ENCODE measurements at regions not wholly inside any gene's neighbourhood (a gene's known extent, or its start where the extent isn't known, plus 50 kb on each side); places are given as distances from the start of the nearest gene placed in this dataset.

DNA sequence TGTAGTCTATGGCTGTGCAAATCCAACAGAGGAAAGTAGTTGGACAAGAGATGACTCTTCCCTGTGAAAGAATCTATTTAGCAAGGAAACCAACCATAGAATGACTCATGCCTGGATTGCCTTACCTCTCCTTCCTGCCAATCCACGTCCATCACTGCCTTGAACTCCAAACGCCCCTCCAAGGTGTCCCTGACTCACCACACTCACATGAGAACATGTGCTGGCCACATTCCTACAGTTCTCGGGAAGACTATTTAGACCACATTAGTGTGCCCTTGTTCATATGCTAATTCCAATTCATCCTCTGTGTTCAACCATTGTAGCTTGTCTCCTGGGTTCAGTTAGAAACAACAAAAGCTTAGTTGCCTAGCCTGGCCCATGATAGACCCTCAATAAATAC, 157.3 kb downstream of the SLC30A10 start:
- peak; percentile 7 for DNase-seq

- no peak for DNase-seq
These were observed 150.4 kb upstream of the ZC3H11B start for GRCh38 chr1:219763321-219763720.

DNA sequence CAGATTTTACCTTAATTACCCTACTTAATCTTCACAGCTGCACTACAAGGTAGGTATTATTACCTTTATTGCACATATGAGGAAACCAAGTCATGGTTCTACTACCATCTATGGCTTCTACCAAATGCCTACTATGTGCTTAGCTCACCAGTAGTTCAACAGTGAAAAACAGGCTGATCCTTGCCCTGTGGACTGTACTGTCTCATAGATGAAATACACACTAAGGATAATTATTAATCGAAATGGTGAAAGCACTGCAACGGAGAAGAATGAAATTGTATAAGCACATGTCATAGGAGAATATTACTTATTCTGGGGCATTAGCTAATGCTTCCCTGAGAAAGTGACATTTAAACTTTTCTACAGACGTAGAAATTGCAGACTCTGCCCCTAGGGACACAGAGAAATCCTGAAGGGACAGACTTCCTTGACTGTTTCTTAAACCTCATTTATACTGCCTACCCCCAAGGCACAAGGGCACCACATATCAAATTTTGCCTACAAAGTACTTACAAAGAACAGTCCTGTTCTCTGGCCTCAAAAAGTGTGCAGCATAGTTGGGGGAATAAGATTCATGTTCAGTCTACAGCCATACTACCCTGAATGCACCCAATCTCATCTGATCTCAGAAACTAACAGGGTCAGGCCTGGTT, 148.4 kb upstream of the ZC3H11B start:
- no peak for DNase-seq

DNA sequence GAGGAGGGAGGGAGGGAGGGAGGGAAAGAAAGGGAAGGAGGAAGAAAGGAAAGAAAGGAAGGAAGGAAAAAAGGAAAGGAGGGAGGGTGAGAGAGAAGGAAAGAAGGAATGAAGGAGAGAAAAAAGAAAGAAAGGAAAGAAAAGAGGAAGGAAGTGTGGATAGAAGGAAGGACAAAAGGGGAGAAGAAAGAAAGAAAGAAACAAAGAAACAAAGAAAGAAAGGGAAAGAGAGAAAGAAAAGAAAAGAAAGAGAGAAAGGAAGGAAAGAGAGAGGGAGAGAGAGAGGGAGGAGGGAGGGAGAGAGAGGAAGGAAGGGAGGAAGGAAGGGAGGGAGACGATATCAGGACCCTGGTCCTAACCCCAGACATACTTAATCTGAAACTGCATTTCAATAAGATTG, 146.2 kb upstream of the ZC3H11B start:
- DNase-seq, result no peak

DNA sequence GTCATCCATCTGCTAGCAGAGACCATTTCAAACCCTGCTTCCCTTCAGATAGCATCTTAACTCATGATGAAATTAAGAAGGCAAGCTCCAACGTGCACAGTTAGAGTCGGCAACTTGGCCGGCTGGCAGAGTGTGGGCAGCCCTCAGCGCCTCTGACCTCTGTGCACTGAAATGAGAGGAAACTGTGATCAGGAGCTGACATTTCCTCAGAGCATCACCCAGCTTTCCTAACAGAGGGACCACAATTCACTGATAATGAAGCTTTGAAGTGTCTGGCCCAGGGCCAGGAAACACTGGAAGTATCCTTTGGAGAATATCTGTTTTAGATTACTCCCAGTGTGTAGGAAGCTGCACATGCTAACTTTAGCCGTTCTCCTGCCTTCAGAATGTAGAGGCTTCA, 145.0 kb upstream of the ZC3H11B start:
- no peak for DNase-seq

- no peak for DNase-seq
These were observed 142.3 kb upstream of the ZC3H11B start for GRCh38 chr1:219755234-219755633.

GRCh38 chr1:219754767-219755166, 141.9 kb upstream of the ZC3H11B start:
- DNase-seq, result no peak

GRCh38 chr1:219753914-219754313, 141.0 kb upstream of the ZC3H11B start:
- no peak for DNase-seq

DNA sequence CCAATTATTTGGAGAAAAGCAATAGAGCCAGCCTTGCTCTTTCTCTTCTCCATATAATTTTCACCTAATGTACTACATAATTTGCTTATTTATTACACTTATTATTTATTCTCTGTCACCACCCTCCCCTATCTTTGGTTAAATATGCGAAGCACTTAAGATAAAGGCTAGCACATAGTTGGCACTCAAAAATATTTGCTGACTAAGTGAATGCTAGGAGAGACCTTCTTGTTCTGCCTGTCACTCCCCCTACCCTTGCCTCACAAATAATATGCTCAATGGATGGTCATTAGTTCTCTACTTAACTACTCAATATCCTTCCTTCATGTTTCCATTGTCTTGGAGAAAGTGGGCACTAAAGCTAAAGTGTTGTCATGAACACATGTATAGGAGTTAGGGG, 139.7 kb upstream of the ZC3H11B start:
- DNase-seq, result no peak

- DNase-seq, result no peak
These were observed 139.1 kb upstream of the ZC3H11B start for GRCh38 chr1:219751870-219752507.

DNA sequence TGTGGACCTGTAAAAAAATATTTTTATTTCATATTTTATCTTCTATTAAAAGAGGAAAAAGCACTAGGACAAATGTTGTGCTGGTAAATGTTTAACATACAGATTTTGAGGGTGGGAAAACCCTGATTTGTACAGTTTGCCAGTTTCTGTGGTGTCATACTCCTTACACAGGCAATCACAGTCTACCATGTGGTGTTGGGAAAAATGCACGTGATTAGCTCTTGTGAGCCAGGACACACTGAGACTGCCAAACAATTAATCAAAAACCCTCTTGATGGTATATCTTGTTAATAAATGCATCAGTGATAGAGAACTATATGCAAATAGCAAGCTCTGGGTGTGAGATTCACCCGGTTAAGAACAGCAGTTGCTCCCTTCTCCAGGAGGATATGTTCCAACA, 136.5 kb upstream of the ZC3H11B start:
- DNase-seq, result no peak

- no peak for DNase-seq
These were observed 133.2 kb upstream of the ZC3H11B start for GRCh38 chr1:219746141-219746540.

- DNase-seq, result no peak
These were observed 132.0 kb upstream of the ZC3H11B start for GRCh38 chr1:219744652-219745469.

DNA sequence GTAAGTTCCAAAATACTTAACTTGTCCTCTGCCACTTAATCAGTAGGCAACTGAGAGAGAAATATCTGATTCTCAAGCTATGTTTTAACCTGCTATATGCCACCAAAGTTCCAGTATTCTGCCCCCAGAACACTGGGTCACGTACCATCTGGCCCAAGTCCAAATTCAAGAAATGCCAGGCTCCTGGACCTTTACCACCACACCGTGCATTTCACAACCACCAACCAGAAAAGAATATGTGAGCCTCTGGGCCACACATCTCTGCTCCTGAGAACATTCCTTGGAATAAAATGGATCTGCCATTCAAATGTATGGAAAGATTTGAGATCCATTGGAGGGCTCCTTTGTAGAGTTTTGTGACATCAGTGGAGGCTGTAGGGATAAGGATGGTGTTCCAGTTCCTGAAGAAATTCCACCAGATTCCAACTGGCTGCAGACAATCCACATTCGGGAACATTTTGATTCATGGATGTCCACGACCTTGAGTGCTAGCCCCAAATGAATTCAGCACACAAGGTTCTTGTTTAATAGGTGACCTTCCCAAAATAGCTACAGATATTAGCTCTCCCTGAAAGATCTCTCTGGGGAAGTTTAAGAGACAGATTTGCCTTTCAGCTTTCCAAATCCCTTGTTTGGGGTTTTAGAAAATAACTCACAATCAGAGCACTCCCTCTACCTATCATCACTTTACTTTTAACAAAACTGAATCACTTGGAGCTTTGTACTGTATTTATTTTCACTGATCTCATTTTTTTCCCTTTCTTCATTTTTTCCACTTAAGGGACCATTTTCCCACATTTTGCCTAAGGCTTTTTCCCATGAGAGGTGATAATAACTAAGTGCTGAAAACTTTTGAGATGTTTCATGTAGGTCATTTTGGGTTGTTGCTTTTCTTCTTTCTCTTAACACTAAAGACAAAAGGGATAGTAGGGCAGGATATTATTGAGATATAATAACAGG, 128.4 kb upstream of the ZC3H11B start:
- no peak for DNase-seq

GRCh38 chr1:219733511-219734174, 120.7 kb upstream of the ZC3H11B start:
- no peak for DNase-seq

DNA sequence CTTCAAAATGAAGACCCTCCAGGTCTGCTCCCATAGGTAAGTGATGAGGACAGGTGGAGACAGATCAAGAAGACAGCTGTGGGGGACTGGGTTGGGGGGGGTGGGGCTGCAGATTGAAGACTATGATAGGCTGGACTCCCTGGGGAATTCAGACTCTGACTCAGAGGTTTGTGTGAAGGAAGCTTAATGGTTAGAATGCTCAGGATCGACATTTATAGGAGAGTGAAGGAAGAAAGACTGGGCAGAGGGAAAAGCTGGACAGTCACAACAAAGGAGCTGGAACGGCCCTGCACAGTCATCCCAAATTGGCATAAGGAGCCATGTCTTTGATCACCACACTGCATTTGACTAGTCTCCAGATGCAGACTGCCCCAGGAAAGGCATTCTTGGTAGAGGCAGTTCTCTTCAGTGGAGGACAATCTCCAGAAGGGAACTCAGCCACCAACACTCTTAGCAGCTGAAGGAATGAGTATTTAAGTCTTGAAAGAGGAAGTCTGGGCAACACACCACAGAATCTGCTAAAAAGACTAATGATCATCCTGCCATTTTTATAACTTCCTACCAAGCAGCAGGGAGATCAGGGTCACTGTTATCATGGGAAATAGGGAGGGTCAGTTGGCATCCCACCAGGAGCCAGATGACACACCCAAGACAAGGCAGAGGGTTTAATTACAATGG, 120.0 kb upstream of the ZC3H11B start:
- DNase-seq, result no peak

DNA sequence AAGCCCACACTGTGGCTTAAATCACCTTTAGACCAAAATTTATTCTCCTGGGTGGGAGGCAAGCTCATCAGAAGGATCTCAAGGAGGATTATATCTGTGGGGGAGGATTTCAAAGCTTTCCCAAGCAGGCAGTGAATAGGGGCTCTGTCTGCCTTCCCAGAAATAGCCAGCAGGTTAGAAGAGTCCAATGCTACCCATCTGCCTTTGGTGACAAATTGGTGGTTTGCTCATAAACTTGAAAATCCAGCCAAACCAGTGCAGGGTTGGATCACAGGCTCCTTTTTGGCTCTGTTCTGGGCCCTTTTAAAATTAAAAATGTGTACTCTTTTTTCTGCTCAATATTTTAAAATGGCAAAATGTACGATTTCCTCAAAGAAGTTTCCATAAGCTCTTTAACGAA, 118.9 kb upstream of the ZC3H11B start:
- DNase-seq, result no peak

GRCh38 chr1:219726480-219727272, 113.8 kb upstream of the ZC3H11B start:
- no peak for DNase-seq

DNA sequence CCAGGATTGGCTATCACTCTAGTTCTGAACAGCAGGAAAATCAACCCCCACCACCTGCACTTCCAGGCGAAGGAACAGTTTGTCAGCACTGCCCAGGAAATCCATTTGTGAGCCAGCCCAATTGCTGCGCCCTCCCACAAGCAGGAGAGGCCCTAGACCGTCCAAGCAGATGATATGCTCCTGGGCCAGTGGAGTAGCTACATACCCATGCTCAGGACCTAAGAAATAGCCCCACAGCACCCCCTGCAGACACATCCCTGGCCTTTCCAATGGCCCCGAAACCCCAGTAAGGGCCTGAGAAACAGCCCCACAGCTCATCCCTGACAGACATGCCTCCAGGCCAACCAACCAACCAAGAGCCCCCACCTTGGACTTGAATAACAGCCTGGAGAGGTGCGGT, 111.5 kb upstream of the ZC3H11B start:
- DNase-seq, result no peak

DNA sequence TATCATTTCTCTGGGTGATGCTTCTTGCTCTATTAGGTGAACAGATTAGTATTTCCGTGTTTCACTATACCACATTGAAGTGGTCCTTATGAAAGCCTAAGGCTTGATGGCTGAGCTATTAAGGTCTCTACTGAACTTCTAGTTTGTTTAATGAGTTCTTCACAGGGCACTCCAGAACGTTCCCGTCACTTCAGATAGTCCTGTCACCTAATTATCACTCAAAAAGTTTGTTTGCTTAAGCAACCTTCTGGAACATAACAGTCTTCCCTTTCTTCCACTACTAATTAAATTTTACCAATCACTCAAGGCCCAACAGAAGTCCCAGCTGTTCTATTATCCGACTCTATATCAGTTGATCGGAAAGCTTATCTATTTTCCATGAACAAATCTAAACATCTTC, 104.6 kb upstream of the ZC3H11B start:
- DNase-seq, result no peak

- DNase-seq, result no peak
These were observed 103.8 kb upstream of the ZC3H11B start for GRCh38 chr1:219716611-219717114.

All from GOT3 (cell line).